Anterior cingulate cortex (tissue), 58 donors: ENCODE measurements at regions not wholly inside any gene's neighbourhood (a gene's known extent, or its start where the extent isn't known, plus 50 kb on each side); places are given as distances from the start of the nearest gene placed in this dataset.

Source experiments
- DNase-seq, 58 donors: peaks; one replicate each; lab custom pipeline; 2025; lab: John Stamatoyannopoulos, UW

DNA sequence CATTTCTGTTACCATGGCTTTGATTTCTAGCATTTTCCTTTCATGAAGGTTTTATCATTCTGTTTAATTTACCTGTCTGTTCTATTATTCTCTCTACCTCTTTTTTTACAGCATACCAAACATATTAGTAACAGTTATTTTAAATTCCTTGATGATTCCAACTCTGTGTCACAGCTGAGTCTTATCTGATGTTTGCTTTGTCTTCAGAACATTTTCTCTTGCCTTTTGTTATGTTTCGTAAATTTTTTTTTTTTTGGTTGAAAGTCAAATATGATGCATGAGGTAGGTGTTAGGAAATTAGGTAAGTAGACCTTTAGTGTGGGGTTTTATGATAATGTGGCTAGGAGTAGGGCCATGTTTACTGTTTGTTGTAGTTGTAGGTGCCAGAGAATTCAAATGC lies 496.4 kb downstream of the FOXG1 start:
- no peak for DNase-seq

DNA sequence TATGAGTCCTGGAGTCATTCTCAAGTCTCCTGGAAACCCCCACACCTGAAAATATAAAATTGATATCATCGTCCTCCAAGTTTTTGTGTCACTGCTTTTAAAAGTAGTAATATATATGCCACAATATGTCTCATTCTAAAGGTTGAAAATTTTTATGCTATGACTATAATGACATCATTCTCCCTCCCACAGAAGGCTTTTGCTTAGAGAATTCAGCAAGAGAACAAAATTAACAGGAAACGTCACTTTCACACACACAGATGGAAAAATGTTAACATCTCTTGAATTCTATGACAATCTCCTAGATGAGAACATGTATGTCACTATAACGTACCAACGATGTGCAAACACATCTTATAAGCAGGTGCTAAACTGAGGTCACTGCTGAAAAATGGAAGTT lies 498.3 kb downstream of the FOXG1 start:
- no peak for DNase-seq

DNA sequence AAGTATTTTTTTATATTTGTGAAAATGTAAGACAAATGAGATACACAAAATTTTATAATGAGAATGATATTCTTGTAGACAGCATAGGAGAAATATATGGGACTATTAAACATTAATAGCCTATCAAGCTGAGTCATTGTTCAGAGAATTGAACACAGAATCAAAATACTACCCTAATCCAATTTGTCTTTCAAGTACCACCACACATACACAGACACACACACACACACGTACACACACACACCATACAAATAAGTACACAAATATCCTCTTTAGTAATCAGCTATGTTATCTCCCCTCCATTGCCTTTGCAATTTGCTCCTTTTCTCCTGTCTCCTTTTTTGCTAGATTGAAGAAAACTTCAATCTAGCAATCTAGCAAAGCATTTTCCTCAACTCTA lies 499.3 kb downstream of the FOXG1 start:
- no peak for DNase-seq

DNA sequence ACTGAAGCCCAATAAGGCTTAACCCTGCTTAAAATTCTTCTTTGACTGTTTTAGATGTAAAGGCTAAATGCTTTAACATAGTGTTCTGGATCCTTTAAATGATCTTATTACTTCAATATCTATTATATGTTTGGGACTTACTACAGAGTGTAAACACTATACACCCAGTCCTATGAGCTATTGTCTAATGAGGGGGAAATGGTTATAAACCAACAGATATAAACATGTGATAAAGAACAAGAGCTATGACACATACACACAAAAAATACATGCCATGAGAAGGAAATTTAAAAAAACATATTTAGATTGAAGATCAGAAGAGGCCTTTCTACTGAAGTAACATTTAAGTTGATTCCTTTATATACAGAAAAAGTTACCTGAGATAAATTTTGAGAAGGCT lies 505.1 kb downstream of the FOXG1 start:
- no peak for DNase-seq

DNA sequence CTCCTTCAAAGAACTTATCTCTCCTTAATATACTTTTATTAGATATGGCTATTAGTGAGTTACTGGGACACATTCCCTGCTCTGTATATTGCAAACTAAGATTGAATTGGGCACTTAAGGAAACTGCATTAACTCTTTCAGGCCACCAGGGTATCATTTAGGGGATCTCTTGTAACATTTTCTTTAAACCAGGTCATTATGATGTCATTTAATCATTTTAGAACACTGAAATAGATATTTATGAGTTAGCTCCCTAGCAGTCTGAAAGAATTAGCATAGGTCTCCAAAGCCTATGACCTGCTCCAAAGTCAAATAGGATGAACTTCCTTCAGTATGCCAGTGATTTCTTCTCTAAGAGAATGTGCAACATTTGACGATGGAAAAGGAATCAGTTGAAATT lies 506.9 kb downstream of the FOXG1 start:
- no peak for DNase-seq

DNA sequence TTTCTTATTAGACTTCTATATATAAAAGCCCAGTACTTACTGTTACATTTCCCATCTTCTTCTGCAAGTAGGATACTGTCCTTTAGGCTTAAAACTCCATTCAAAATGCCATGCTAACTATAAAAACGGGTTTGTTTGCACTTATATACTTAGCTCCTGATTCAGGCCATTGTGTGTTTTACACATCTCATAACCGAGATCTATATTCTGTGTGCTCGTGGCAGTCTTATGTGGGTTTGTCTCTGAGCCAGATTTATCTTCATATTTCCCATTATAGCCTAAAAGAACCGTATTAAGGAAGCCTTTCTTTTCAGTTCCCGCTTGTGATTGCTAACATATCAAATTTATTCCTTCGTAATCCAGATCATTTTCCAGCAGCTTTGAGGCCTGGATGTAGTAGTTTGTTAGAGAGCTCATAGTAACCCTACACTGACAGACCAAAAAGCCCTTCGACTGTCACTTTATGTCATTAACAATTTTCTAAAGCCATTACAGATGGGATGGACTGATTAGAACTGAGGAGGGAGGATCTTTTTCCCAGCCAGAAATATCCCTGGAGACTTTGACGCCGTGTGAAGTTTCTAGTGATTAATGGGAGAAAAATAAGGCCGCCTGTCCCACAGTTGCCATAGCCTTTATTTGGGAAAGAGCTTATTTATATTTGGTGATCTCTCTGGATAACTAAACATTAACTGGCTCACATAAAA lies 508.5 kb downstream of the FOXG1 start:
- DNase-seq, result no peak

DNA sequence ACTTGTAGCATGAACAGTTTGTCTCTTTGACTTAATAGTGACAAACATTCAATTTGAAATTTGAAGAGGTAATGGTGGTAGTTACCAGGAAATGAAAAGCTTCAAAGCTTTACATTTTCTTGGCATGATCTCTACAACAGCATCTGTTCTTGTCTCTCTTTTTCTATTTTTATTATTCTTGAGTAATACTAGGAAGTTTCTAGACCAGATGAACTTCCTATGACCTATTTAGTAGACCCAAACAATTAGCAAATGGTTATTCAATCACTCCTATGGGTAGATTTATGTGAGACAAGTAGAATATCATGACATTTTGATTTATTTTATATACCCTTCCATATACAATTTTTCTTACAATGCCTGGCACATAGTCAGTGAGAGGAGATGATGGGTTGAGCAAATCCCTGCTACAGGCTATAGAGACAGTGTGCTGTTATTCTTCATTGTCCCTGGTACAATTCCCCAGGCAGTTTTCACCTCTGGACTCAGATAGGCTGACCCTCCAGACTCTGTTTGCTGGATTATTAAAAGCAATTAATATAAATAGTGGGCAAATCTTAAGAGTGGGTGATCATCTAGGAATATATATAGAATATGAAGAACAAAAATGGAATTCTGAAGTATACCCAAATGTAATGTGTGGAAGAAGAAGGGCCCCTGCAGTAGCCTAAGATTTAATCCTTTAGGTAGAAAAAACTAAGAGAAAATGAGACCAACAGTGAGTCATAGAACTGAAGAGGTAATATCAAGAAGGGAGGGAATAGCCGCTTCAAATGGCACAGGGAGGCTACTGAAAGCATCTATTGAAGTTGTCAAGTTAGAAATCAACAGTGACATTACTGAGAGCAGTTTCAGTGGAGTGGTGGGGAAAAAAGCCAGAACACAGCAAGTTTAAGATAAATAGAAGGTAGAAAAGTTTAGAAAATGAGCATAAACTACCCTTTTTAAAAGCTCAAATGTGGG lies 512.0 kb downstream of the FOXG1 start:
- no peak for DNase-seq

DNA sequence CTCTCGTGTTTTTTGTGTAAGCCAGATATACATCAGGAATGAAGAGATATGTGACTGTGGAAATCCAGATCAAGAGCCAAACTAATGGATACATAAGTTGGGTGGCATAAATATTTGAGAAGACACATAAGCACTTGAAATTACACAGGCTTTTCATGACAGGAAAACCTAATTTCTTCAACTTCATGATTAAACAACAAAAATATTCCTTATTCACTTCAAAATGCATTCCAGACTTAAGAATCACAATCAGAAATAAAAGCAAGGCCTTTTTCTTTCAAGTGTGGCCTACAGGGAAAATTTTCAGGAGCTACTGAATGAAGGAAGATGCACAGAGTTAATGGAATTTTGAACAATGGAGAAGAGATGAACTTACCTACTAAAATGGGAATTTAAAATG lies 515.6 kb downstream of the FOXG1 start:
- no peak for DNase-seq

DNA sequence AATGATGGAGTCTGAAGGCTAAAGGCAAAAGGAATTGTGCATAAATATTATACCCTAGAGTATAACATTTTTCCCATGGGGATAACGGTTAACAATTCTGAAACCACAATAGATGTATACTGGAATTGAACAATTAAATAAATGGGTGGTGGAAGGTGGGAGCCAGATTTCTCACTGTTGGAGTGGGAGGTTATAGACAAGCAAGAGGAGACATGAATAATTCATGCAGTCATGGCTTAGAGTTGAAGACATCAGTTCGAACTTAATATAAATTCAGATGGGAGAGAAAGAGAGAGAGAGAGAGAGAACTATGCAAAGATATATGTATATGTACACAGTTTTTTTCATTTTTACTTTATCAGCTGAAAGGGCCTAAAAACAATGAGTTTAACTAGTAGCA lies 523.9 kb downstream of the FOXG1 start:
- DNase-seq, result no peak

DNA sequence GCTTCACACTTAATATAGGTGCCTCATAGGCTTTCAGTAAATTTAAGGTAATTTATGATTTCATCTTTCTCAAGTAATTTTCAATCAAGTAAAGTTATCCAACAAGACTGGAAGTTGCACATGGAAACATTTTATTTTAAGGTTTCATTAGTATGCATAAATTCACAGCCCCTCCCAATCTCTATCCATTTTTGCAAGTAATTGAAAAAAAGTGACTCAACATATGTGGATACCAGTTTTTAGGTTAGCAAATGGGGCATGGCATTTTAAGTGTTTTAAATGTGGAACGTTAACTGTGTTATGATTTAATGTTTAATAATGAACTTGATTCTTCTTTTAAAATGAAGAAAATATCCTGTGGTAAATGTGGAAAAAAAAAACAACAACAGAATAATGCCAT lies 532.8 kb downstream of the FOXG1 start:
- DNase-seq, result no peak

DNA sequence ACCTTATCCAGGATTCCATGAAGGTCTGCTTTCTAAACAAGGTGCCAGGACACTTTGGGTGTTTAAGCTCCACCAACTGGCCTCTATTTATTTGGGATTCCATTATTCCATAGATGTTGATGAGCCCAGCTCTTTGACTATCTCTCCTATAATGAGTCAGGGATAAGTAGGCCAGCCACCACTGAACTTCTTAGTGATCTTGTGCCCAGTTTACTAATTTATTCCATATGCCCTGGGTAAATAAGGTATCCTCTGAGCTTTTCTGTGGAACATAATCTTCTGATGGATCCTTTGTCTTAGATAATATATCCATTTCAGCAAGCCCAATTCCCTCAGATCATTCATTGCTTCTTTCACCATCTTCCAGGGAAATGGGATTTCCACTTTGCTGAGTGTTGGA lies 535.0 kb downstream of the FOXG1 start:
- DNase-seq, result no peak

DNA sequence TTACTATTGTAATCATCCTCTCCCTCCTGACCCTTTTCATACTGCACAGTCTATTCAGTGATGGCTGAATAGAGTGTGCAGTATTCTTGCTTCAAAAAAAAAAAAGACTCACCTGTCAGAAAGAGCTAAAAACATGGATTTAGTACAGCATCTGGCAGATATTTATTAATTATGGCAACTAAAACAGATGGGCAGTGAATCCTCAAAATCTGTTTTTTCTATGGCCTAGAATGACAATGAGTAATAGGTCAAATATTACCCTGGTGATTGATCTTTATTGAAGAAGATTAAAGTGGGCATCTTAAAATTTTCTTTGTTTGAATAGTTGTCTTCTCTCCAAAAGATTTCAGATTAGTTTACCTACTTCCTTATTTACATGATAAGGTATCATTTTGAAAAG lies 543.6 kb downstream of the FOXG1 start:
- no peak for DNase-seq

DNA sequence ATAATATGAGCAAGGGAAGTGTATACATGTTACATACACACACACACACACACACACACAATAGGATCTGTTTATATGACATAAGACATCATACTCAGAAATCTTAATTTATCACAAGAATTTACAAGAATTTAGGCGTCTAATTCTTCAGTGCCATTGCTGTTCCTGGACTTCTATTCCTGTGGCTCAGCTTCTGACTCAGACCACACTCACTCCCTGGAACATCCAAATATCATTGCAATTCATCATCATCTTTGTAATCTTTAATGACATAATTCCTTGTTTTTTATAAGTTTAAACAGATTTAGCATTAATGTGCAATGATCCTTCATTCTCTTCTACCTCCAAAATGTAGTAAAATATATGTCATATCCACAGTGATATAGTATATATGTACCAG lies 544.2 kb downstream of the FOXG1 start:
- no peak for DNase-seq

DNA sequence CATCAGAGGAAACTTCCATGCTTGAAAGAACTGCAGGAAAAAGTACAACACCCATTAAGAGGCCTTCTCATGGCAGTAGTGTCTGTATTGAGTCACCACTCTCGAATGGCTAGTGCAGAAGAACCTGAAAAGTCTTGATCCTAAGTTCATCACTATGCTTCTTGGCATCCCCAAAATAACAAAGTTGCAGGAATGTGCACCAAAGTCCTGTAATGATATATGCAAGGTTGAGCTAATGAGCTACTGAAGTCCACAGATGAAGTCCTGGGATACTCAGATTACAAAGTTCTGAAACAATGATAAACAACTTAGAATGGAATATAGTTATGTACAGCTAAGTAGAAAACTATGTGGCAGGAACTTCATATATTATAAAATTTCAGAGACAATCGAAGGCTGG lies 545.4 kb downstream of the FOXG1 start:
- no peak for DNase-seq

DNA sequence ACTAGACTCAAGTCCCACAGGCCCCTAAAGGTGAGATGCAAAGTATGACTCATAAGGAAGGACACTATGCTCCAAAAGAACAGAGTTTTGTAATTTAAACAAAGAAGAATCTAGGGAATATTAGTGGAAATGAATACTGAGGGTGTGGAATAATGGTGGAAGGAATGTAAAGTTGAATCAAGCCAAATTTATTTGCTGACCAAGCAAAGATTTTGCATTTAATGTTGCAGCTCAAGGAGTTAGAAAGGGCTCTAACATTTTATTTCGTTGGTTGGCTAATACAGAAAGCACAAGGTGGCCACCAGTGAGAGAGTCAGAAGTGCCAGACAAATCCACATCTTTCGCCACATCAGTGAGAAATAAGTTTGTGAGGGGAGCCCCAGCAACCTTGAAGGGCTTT lies 550.3 kb downstream of the FOXG1 start:
- DNase-seq, result no peak

DNA sequence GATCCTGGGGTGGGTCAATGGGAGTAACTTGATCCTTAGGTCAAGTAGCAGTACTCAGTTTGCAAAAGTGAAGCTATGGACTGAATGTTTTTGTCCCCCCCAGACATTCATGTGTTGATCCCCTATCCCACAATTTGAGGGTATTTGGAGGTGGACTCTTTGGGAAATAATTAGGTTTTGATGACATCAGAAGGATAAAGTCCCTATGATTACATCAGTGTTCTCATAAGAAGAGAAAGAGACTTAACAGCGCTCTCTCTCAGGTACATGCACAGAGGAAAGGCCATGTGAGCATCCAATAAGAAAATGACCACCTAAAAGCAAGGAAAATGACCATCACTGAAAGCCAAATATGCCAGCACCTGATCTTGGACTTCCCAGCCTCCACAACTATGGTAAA lies 550.8 kb downstream of the FOXG1 start:
- DNase-seq, result no peak

DNA sequence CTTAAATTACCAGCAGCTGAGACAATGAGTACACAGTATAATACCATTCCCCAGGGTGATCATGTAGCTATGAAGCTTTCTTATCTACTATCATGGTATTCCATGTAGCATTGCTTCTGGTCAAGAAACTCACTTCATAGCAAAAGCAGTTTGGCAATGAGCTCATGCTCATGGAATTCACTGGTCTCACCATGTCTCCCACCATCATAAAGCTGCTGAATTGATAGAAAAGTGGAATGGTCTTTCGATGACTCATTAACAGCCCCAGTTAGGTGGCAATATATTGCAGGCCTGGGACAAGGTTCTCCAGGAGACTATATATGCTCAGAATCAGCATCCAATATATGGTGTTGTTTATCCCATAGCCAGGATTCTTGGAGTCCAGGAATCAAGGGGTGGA lies 553.7 kb downstream of the FOXG1 start:
- DNase-seq, result no peak

DNA sequence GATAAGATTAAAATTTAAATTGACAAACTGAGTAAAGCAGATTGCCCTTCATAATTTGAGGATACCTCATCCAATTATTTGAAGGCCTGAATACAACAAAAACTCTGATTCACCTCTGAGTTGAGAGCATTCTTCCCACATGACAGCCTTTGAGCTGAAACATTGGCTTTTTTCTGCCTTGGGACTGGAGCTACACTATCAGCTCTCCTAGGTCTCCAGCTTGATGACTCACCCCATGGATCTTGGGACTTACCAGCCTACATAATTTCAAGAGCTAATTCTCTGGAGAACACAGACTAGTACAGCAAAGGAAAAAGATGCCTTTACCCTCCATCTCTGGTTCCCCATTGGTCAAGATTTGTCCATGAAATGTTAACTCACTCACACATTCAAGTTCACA lies 555.1 kb downstream of the FOXG1 start:
- DNase-seq, result no peak

DNA sequence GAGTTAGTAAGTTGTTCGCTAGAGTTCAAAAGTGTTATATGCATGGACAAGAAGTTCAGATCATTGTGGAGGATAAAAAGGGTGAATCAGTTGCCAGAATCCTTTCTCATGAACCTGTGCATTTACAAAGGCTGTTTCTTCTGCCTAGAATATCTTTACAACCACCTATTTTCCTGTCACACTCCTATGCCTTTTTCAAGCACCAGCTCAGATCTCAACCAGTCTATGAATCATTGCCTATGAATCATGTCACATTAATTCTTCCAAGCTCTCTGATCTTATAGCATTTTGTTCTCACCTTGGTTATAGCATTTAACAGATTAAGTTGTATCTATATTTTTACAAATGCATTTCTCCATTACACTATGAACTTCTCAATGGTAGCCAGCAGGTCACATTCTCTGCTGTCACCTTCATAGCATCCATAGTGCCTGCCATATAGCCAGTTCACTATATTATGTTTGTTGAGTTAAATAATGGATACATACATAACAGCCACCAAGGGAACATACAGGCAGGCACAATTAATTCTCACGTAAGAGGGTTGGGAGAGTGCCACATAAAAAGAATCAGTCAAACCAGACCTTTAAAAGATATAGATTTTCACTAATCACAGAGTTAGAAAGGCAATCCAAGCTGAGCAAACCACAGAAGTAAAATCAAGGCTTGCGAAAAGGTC lies 573.0 kb downstream of the FOXG1 start:
- no peak for DNase-seq

DNA sequence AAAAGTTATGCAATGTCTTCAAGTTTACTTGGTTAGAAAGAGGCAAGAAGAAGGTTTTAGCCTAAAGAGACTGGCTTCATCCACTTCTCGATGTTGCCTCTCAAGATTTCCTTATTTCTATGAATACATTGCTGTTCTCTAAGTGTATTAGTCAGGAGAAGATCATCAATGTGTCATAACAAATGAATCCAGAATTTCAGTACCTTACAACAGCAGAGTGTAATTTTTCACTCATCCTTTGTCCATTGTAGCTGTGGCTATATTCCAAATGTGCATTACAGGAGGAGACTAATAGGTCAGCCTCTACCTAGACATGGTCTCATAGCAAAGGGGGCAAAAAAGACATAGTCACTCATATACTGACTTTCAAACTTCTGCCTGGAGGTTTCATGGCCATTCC lies 579.1 kb downstream of the PRKD1 start:
- DNase-seq, result no peak

DNA sequence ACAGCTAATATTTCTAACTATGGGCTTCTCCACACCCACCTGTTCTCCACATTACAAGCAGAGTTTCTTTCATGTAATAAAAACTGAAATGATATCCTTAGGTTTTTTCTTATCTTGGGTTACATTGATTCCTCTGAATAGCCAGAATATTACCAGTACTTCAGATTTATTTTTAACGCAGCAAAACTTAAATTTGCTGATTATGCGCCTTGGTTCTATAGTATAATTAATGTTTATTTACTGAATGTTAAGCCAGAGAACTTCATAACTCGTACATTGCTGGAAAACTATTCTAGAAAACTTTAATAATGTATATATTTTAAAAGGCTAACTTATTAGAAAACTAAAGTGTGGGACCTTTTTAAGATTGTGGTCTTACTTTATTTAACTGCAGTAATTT lies 577.2 kb downstream of the PRKD1 start:
- no peak for DNase-seq
